ENCODE measurements at regions not wholly inside any gene's neighbourhood (a gene's known extent, or its start where the extent isn't known, plus 50 kb on each side); places are given as distances from the start of the nearest gene placed in this dataset.
A peak's percentile ranks its signal among the peaks of the same experiment; 100 is the strongest.

- Histone ChIP-seq H3K27me3 (peaks cover 6% of the 10 kb centered on the region), H3K4me1 (ENCODE audit: insufficient read depth) (peaks cover 16% of the 10 kb centered on the region), H3K4me3 (no peak overlapping the region), H2AFZ (no peak overlapping the region), H3K4me2 (no peak overlapping the region), H3K36me3 (replicated peaks; ENCODE audit: insufficient read depth, low read depth) (no peaks in the 10 kb centered on the region), H3K27ac (peak overlapping the region; percentile 4), H3K9me2 (replicated peaks; ENCODE audit: insufficient read depth) (no peaks in the 10 kb centered on the region), H3K9me3 (ENCODE audit: low read depth) (no peaks in the 10 kb centered on the region), H3K79me2 (no peaks in the 10 kb centered on the region), H4K20me1 (ENCODE audit: insufficient read depth, poor library complexity, severe bottlenecking) (no peaks in the 10 kb centered on the region)
- WGBS (ENCODE audit: low lambda C conversion rate, missing lambda C conversion rate): 54% methylated on average over 5 of the region's 5 CpGs
- TF ChIP-seq EZH2phosphoT487 (IDR thresholded peaks at IDR 0.05; ENCODE audit: low read depth, severe bottlenecking, unreplicated experiment): no peak
- no peak for TF ChIP-seq CTCF (IDR thresholded peaks at IDR 0.05; ENCODE audit: poor library complexity)
- no peak for TF ChIP-seq EZH2 (IDR thresholded peaks at IDR 0.05; ENCODE audit: borderline replicate concordance)
- no peak for DNase-seq (ENCODE audit: low spot score)
These were observed 98.2 kb upstream of the BMPER start for GRCh38 chr7:33807155-33807530.

GRCh38 chr7:33807779-33808482, 97.4 kb upstream of the BMPER start:
- Histone ChIP-seq H3K4me1 (ENCODE audit: insufficient read depth) (peaks cover 16% of the 10 kb centered on the region), H3K36me3 (replicated peaks; ENCODE audit: insufficient read depth, low read depth) (no peaks in the 10 kb centered on the region), H3K4me3 (no peak overlapping the region), H3K9me2 (replicated peaks; ENCODE audit: insufficient read depth) (no peaks in the 10 kb centered on the region), H3K9me3 (ENCODE audit: low read depth) (no peaks in the 10 kb centered on the region), H4K20me1 (ENCODE audit: insufficient read depth, poor library complexity, severe bottlenecking) (no peaks in the 10 kb centered on the region), H3K79me2 (no peaks in the 10 kb centered on the region), H3K4me2 (peak overlapping the region; percentile 13), H2AFZ (no peak overlapping the region), H3K27ac (no peak overlapping the region), H3K27me3 (peaks cover 6% of the 10 kb centered on the region)
- WGBS (ENCODE audit: low lambda C conversion rate, missing lambda C conversion rate): 38% methylated on average over 10 of the region's 10 CpGs
- DNase-seq (ENCODE audit: low spot score): peak; percentile 69
- no peak for TF ChIP-seq EZH2phosphoT487 (IDR thresholded peaks at IDR 0.05; ENCODE audit: low read depth, severe bottlenecking, unreplicated experiment)
- peak; percentile 57 for TF ChIP-seq CTCF (IDR thresholded peaks at IDR 0.05; ENCODE audit: poor library complexity)

- Histone ChIP-seq H4K20me1 (ENCODE audit: insufficient read depth, poor library complexity, severe bottlenecking) (no peaks in the 10 kb centered on the region), H2AFZ (no peak overlapping the region), H3K79me2 (no peaks in the 10 kb centered on the region), H3K4me1 (ENCODE audit: insufficient read depth) (peaks cover 16% of the 10 kb centered on the region), H3K27me3 (peaks cover 2% of the 10 kb centered on the region), H3K36me3 (replicated peaks; ENCODE audit: insufficient read depth, low read depth) (no peaks in the 10 kb centered on the region), H3K9me2 (replicated peaks; ENCODE audit: insufficient read depth) (no peaks in the 10 kb centered on the region), H3K4me2 (no peak overlapping the region), H3K9me3 (ENCODE audit: low read depth) (no peaks in the 10 kb centered on the region), H3K4me3 (no peak overlapping the region), H3K27ac (no peak overlapping the region)
- TF ChIP-seq CTCF (IDR thresholded peaks at IDR 0.05; ENCODE audit: poor library complexity): no peak
- TF ChIP-seq EZH2 (IDR thresholded peaks at IDR 0.05; ENCODE audit: borderline replicate concordance): no peak
- no peak for TF ChIP-seq EZH2phosphoT487 (IDR thresholded peaks at IDR 0.05; ENCODE audit: low read depth, severe bottlenecking, unreplicated experiment)
- DNase-seq (ENCODE audit: low spot score): no peak
- 64% methylated on average over 3 of the region's 3 CpGs for WGBS (ENCODE audit: low lambda C conversion rate, missing lambda C conversion rate)
These were observed 96.1 kb upstream of the BMPER start for GRCh38 chr7:33809228-33809627.
